ENCODE measurements at regions not wholly inside any gene's neighbourhood (a gene's known extent, or its start where the extent isn't known, plus 50 kb on each side); places are given as distances from the start of the nearest gene placed in this dataset.

- TF ChIP-seq CTCF (IDR thresholded peaks at IDR 0.05) (no peak), POLR2A (IDR thresholded peaks at IDR 0.05) (no peak)
Measured at GRCh38 chr3:154979331-154979730, 100.8 kb upstream of the MME start.

Data from lower leg skin (tissue), 3 donors.